Activated CD8-positive, alpha-beta T cell treated with anti-CD3 and anti-CD28 coated beads for 36 hours (primary cell): ENCODE measurements at regions not wholly inside any gene's neighbourhood (a gene's known extent, or its start where the extent isn't known, plus 50 kb on each side); places are given as distances from the start of the nearest gene placed in this dataset.

Experiments
- ATAC-seq: fragments of 200-7000 bp; cut with Tn5 transposase; one replicate; pipeline ENCODE4 v1.10.0; 2021; ENCODE audit warnings: mild to moderate bottlenecking, moderate library complexity
- CTCF ChIA-PET: fragments of 350-600 bp; sonication (Branson Sonifier 250); formaldehyde crosslinking; loops from one replicate; lab custom pipeline; 2021; ENCODE audit warnings: antibody characterized with exemption; lab: Charles Lee
- POLR2A ChIA-PET: fragments of 350-600 bp; sonication (Branson Sonifier 250); formaldehyde crosslinking; loops from one replicate; lab custom pipeline; 2021; ENCODE audit warnings: antibody characterized with exemption; lab: Charles Lee
- DNase-seq: peaks from one replicate; pipeline ENCODE4 v3.0.0-alpha.2; 2020
- H3K27ac Mint-ChIP-seq: one replicate; pipeline ENCODE4 v1.8.0; 2021; ENCODE audit warnings: mild to moderate bottlenecking, mixed read lengths
- H3K27me3 Mint-ChIP-seq: one replicate; pipeline ENCODE4 v1.8.0; 2021; ENCODE audit warnings: mixed read lengths
- H3K36me3 Mint-ChIP-seq: one replicate; pipeline ENCODE4 v1.8.0; 2021; ENCODE audit warnings: low read depth, mixed read lengths
- H3K4me1 Mint-ChIP-seq: one replicate; pipeline ENCODE4 v1.8.0; 2021; ENCODE audit warnings: low read depth, mixed read lengths
- H3K4me3 Mint-ChIP-seq: one replicate; pipeline ENCODE4 v1.8.0; 2021; ENCODE audit warnings: mild to moderate bottlenecking, moderate library complexity, mixed read lengths
- H3K9me3 Mint-ChIP-seq: one replicate; pipeline ENCODE4 v1.8.0; 2021; ENCODE audit warnings: mixed read lengths
- CTCF ChIP-seq: fragments of 200-600 bp; IDR thresholded peaks from one replicate; pipeline ENCODE4 v1.8.0; 2022; ENCODE audit warnings: antibody characterized with exemption, mild to moderate bottlenecking
- intact Hi-C: fragments of 100-400 bp; cut with micrococcal nuclease; formaldehyde crosslinking; loops from one replicate; pipeline ENCODE4 v1.10.0; 2022

GRCh38 chr6:156310701-156311100 is 466.5 kb upstream of the ARID1B start:
- H3K36me3 Mint-ChIP-seq, result no peaks in the 10 kb centered on the region
- H3K27ac Mint-ChIP-seq, result no peak overlapping the region
- CTCF ChIA-PET, result no interaction called here
- no peak for TF ChIP-seq CTCF
- H3K9me3 Mint-ChIP-seq, result no peaks in the 10 kb centered on the region
- intact Hi-C loops, result no loop called here
- DNase-seq, result no peak
- no peak overlapping the region for H3K4me3 Mint-ChIP-seq
- POLR2A ChIA-PET, result interaction anchor here (1.3 kb wide), 1 partner anchor 26 kb away, joined by 4 read pairs; no protein-coding TSS in a partner anchor
- no peaks in the 10 kb centered on the region for H3K4me1 Mint-ChIP-seq
- ATAC-seq, result no peak
- no peaks in the 10 kb centered on the region for H3K27me3 Mint-ChIP-seq

DNA sequence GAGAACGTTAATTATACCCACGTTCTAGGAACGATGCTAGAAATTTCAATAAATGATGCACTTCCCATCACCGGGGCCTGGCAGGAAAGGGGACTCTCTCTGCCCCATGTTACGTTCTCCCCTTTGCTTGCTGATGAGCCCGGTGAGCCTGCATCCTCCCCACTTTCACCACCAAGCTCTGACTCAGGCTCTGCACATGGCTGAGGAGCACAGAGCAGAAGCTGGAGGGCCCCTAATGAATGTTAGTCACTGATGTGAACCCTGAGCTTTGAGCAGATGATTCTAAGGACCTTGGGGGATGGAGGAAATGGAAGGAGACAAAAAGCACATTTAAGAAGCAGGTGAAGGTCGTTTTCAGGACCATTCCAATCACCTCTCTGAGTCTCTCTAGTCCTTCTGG is 468.2 kb upstream of the ARID1B start:
- H3K36me3 Mint-ChIP-seq, result no peaks in the 10 kb centered on the region
- ChIA-PET POLR2A (no interaction called here), CTCF (no interaction called here)
- DNase-seq (no peak), ATAC-seq (peak; percentile 37)
- H3K9me3 Mint-ChIP-seq, result no peaks in the 10 kb centered on the region
- intact Hi-C loops, result no loop called here
- H3K4me3 Mint-ChIP-seq, result no peak overlapping the region
- no peak for TF ChIP-seq CTCF
- no peaks in the 10 kb centered on the region for H3K4me1 Mint-ChIP-seq
- no peaks in the 10 kb centered on the region for H3K27me3 Mint-ChIP-seq
- H3K27ac Mint-ChIP-seq, result no peak overlapping the region

GRCh38 chr6:156308604-156309003 is 468.6 kb upstream of the ARID1B start:
- CTCF ChIA-PET, result interaction anchor here (0.7 kb wide), 1 partner anchor 411 kb away, joined by 3 read pairs; no protein-coding TSS in a partner anchor
- H3K27me3 Mint-ChIP-seq, result no peaks in the 10 kb centered on the region
- POLR2A ChIA-PET, result no interaction called here
- no peak overlapping the region for H3K4me3 Mint-ChIP-seq
- no peaks in the 10 kb centered on the region for H3K36me3 Mint-ChIP-seq
- no peak for DNase-seq
- ATAC-seq, result no peak
- no peaks in the 10 kb centered on the region for H3K4me1 Mint-ChIP-seq
- no peak for TF ChIP-seq CTCF
- intact Hi-C loops, result no loop called here
- H3K9me3 Mint-ChIP-seq, result no peaks in the 10 kb centered on the region
- H3K27ac Mint-ChIP-seq, result no peak overlapping the region

GRCh38 chr6:156306531-156306930 is 470.6 kb upstream of the ARID1B start:
- no peak for TF ChIP-seq CTCF
- ATAC-seq, result no peak
- no peak overlapping the region for H3K27ac Mint-ChIP-seq
- POLR2A ChIA-PET, result no interaction called here
- no peak overlapping the region for H3K4me3 Mint-ChIP-seq
- intact Hi-C loops, result no loop called here
- DNase-seq, result no peak
- no peaks in the 10 kb centered on the region for H3K4me1 Mint-ChIP-seq
- CTCF ChIA-PET, result no interaction called here
- H3K9me3 Mint-ChIP-seq, result no peaks in the 10 kb centered on the region
- no peaks in the 10 kb centered on the region for H3K36me3 Mint-ChIP-seq
- no peaks in the 10 kb centered on the region for H3K27me3 Mint-ChIP-seq

- intact Hi-C loops, result no loop called here
- ChIA-PET POLR2A (no interaction called here), CTCF (no interaction called here)
- Mint-ChIP-seq H3K27me3 (peaks cover 6% of the 10 kb centered on the region), H3K36me3 (peaks cover under 1% of the 10 kb centered on the region), H3K27ac (no peak overlapping the region), H3K4me3 (no peak overlapping the region), H3K9me3 (peaks cover under 1% of the 10 kb centered on the region), H3K4me1 (peaks cover 3% of the 10 kb centered on the region)
- TF ChIP-seq CTCF, result no peak
- ATAC-seq (no peak), DNase-seq (no peak)
Measured at GRCh38 chr6:156283091-156283490, 494.1 kb upstream of the ARID1B start.
